Stromal cell of bone marrow (primary cell): ENCODE measurements at regions not wholly inside any gene's neighbourhood (a gene's known extent, or its start where the extent isn't known, plus 50 kb on each side); places are given as distances from the start of the nearest gene placed in this dataset.

Experiments
- DNase-seq: peaks from one replicate; pipeline ENCODE4 v3.0.0-alpha.2; 2012; ENCODE audit warnings: low read depth

DNA sequence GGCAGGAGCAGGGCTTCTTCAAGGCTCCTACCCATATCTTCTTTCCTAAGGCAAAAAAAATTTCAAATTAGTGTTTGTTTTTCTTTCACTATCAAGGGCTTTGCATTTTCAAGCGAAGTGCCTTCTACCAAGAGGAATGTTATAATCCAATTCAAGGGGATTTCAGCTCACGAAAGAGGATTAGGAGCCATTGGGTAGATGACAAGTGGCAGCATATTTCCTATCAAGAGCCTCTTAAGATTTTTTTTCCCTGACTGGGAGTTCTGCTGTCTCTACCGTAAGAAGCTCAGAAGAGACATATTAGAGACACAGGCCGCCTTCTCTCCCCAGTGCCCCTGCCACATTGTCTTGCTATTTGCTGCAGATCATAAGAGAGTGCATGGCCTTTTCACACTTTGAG is 55.9 kb upstream of the BMAL1 start:
- no peak for DNase-seq

DNA sequence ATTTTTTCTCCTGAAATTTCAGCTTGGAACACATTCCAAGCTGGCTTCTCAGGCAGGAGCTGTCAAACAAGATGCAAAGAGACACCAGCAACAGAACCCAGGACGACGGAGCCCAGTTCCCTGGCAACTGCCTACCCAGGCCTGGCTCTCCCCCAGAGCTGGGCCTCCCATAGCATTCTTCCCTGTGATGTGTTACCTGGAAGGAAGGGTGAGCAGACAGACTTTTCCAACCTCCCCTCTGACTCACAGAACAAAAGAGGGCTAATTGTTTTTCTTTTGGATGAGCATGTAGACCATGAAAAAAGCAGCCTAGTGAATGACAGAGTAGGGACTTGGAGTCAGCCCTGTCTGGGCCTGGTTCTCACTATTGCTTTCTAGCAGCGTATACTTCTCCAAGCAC is 55.3 kb upstream of the BMAL1 start:
- DNase-seq = no peak

DNA sequence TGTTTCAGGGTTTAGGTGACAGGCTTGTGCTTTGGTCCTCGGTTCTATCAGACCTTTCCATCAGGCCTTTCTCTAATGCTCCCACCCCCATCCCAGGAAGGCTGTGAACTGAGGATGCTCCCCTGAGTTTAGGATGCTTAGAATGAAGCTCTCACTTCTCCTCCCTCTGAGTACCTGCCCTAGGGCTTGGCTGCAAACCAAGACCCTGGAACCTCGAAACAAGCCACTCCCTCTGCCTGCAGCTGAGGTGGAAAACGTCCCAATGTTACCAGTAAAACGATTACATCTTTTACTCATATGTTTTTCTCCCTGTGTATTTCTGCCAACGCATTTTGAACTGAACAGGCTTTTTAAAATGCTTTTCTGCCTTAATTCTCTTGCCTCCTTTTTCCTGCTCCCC is 54.5 kb upstream of the BMAL1 start:
- no peak for DNase-seq

DNA sequence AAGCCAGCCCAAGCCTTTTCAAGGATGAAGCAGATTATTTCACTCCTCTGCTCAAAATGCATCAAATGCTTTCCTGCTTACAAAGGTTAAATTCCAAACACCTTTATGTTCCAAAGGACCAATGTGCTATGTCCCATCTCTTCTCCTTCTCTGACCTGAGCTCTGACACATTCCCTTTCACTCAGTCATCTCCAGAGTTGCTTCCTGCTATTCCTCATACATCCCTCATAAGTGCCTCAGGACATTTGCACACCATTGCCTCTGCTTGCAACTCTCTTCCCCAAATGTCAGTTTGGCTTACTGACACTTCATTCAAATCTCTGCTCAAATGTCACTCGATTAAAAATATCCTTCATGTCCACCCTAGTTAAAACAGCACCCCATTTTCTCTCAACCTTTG is 53.3 kb upstream of the BMAL1 start:
- DNase-seq = no peak

DNA sequence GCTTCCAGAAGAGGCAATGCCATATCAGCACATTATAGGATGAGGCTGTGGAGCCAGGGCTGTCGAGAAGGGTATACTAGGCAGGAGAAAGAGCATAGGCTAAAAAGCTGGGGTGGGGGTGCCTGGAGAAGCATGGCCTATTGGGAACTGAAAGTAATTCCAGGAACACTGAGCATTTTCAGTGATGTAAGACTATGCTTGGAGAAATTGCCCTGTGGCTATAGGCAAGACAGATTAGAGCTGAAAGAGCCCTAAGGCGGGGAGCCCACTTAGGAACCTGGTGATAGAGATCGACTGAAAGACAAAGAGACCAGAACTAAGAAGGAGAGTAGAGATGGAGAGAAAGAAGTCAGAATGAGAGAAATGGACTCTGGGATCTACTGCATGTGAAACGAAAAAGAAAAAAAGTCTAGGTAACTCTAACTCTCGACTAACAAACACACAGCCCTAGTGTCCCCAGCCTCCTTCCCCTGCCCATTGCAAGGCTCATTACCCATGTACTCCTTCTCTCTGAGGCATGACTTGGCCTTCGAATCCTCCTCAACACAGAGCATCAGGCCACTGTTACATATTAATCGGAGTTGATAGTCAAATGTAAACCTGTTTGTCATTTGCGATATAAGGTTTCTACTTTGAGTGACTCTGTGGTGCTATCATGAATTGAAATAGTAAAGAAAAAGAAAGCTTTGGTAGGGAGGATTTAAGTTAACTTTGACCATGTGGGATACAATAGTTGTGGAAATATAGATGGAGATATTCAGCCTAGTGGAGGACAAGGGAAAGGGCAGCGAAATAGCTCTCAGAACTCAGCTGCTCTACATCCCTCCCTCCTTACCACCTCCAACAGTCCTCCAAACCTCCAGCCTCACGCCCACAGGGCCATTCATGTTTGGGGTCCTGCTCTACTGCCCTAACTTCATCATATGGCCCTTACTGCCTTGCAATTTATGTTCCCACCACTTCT is 52.3 kb upstream of the BMAL1 start:
- DNase-seq = no peak

DNA sequence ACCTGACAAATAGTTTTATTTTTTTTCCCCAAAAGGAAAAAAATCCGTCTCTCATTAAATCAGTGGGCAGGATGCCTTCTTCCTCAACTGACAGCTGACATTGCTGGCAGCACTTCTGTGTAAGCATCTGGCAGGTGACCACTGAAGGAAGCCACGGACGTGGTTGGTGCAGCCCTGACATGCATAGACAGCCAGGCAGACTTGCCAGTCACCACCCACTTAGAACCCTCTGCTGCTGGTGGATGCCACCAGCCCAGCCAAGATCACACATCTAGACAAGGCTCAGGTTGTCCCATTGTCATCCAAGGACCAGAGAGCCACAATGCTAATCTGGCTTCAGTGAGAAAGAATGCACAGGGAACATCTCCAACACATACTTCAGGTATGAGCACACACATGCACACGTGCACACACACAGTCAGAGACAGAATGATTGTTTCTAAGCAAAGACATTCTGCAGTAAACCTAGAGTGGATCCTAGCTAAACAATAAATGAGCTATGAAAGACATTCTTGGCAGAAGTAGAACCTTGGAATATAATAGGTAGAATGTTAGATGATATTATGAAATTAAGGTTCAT is 49.8 kb upstream of the BMAL1 start:
- no peak for DNase-seq
